ENCODE measurements at regions not wholly inside any gene's neighbourhood (a gene's known extent, or its start where the extent isn't known, plus 50 kb on each side); places are given as distances from the start of the nearest gene placed in this dataset.
"Not testable (repeated sequence)": the region's sequence is repeated elsewhere in the genome, so short reads cannot be mapped to it uniquely, and the experiment has no call there.

- WGBS, 2 experiments (ENCODE audit: insufficient coverage in 2 of 2), result 92 to 97% methylated on average over 5 of the region's 6 CpGs
- not testable (repeated sequence) for H3K27ac ChIP-seq (ENCODE audit: low read depth, low read length, severe bottlenecking); H3K4me1 ChIP-seq (ENCODE audit: control insufficient read depth, insufficient read depth, low read length, poor library complexity, severe bottlenecking); H3K36me3 ChIP-seq (ENCODE audit: control insufficient read depth, insufficient read depth, low read length); H3K4me3 ChIP-seq (ENCODE audit: extremely low read depth, insufficient read depth, low read length, poor library complexity, severe bottlenecking); H3K9me3 ChIP-seq (ENCODE audit: control insufficient read depth, low read length)
Measured at GRCh38 chr9:78172610-78173009, 63.3 kb upstream of the CEP78 start.

DNA sequence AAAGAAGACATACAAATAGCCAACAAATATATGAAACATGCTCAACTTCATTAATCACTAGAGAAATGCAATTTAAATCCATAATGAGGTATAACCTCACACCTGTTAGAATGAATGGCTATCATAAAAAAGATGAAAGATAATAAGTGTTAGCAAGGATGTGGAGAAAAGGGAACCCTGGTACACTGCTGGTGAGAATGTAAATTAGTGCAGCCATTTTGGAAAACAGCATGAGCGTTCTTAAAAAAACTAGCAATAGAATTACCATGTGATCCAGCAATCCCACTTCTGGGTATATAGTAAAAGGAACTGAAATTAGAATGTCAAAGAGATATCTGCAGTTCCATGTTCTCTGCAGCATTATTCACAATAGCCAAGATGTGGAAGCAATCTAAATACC is 64.2 kb upstream of the CEP78 start:
- Histone ChIP-seq H3K4me3 (ENCODE audit: extremely low read depth, insufficient read depth, low read length, poor library complexity, severe bottlenecking) (no peak overlapping the region), H3K36me3 (ENCODE audit: control insufficient read depth, insufficient read depth, low read length) (no peaks in the 10 kb centered on the region), H3K4me1 (ENCODE audit: control insufficient read depth, insufficient read depth, low read length, poor library complexity, severe bottlenecking) (no peaks in the 10 kb centered on the region), H3K9me3 (ENCODE audit: control insufficient read depth, low read length) (no peaks in the 10 kb centered on the region), H3K27ac (ENCODE audit: low read depth, low read length, severe bottlenecking) (no peak overlapping the region)
- 100% methylated on average over 1 of the region's 1 CpG; no CpG with 5 or more reads in 1 of the 2 experiments for WGBS, 2 experiments (ENCODE audit: insufficient coverage in 2 of 2)

DNA sequence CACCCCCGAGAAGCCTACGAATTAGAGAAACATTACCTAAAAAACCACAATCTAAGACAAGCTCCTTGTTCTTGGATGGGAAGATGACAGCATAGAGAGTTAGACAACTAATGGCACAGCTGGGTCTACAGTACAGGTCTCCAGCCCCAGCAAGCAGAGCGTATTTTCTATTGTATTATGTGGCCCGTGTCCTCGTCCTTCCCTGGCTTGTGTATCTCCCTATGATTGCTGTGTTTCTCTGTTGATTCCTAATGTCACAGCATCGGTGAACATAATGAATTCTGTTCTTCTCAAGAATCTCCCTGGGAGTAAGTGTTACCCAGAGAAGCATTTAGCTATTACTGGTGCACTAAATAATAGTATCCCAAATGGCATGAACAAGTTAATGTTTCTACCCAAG is 66.8 kb upstream of the CEP78 start:
- Histone ChIP-seq H3K4me3 (ENCODE audit: extremely low read depth, insufficient read depth, low read length, poor library complexity, severe bottlenecking) (no peak overlapping the region), H3K9me3 (ENCODE audit: control insufficient read depth, low read length) (no peaks in the 10 kb centered on the region), H3K36me3 (ENCODE audit: control insufficient read depth, insufficient read depth, low read length) (no peaks in the 10 kb centered on the region), H3K4me1 (ENCODE audit: control insufficient read depth, insufficient read depth, low read length, poor library complexity, severe bottlenecking) (no peaks in the 10 kb centered on the region), H3K27ac (ENCODE audit: low read depth, low read length, severe bottlenecking) (no peak overlapping the region)
- WGBS, 2 experiments (ENCODE audit: insufficient coverage in 2 of 2), result 89 to 96% methylated on average over 5 of the region's 6 CpGs

- 68 to 82% methylated on average over 2 of the region's 2 CpGs for WGBS, 2 experiments (ENCODE audit: insufficient coverage in 2 of 2)
- Histone ChIP-seq H3K36me3 (ENCODE audit: control insufficient read depth, insufficient read depth, low read length) (no peaks in the 10 kb centered on the region), H3K4me1 (ENCODE audit: control insufficient read depth, insufficient read depth, low read length, poor library complexity, severe bottlenecking) (no peaks in the 10 kb centered on the region), H3K27ac (ENCODE audit: low read depth, low read length, severe bottlenecking) (no peak overlapping the region), H3K4me3 (ENCODE audit: extremely low read depth, insufficient read depth, low read length, poor library complexity, severe bottlenecking) (no peak overlapping the region), H3K9me3 (ENCODE audit: control insufficient read depth, low read length) (no peaks in the 10 kb centered on the region)
Measured at GRCh38 chr9:78167356-78167755, 68.5 kb upstream of the CEP78 start.

- Histone ChIP-seq H3K9me3 (ENCODE audit: control insufficient read depth, low read length) (no peaks in the 10 kb centered on the region), H3K36me3 (ENCODE audit: control insufficient read depth, insufficient read depth, low read length) (no peaks in the 10 kb centered on the region), H3K4me3 (ENCODE audit: extremely low read depth, insufficient read depth, low read length, poor library complexity, severe bottlenecking) (no peak overlapping the region), H3K27ac (ENCODE audit: low read depth, low read length, severe bottlenecking) (no peak overlapping the region), H3K4me1 (ENCODE audit: control insufficient read depth, insufficient read depth, low read length, poor library complexity, severe bottlenecking) (no peaks in the 10 kb centered on the region)
- no CpG with 5 or more reads among the region's 2 CpGs for WGBS, 2 experiments (ENCODE audit: insufficient coverage in 2 of 2)
Measured at GRCh38 chr9:78163834-78164233, 72.0 kb upstream of the CEP78 start.

DNA sequence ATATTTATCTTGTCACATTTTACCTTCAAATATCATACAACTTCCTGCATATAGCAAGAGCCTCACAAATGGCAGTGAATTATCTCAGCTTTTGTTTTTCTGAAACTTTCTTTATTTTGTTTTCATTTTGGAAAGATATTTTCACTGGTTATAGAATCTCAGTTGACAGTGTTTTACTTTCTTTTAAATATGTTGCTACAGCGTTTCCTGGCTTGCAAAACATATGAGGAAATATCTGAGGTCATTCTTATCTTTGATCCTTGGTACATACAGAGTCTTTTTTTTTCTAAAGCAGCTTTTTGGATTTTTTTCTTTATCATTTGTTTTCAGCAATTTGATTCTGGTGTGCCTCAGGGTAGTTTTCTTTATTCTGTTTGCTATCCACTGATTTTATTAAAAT is 77.6 kb upstream of the CEP78 start:
- WGBS, 2 experiments (ENCODE audit: insufficient coverage in 2 of 2), result 100% methylated on average over 1 of the region's 1 CpG; no CpG with 5 or more reads in 1 of the 2 experiments
- H3K4me1 ChIP-seq (ENCODE audit: control insufficient read depth, insufficient read depth, low read length, poor library complexity, severe bottlenecking), result no peaks in the 10 kb centered on the region
- H3K36me3 ChIP-seq (ENCODE audit: control insufficient read depth, insufficient read depth, low read length), result no peaks in the 10 kb centered on the region
- no peak overlapping the region for H3K4me3 ChIP-seq (ENCODE audit: extremely low read depth, insufficient read depth, low read length, poor library complexity, severe bottlenecking)
- no peak overlapping the region for H3K27ac ChIP-seq (ENCODE audit: low read depth, low read length, severe bottlenecking)
- H3K9me3 ChIP-seq (ENCODE audit: control insufficient read depth, low read length), result no peaks in the 10 kb centered on the region

GRCh38 chr9:78150983-78151356 is 84.9 kb upstream of the CEP78 start:
- 95 to 96% methylated on average over 13 of the region's 20 CpGs for WGBS, 2 experiments (ENCODE audit: insufficient coverage in 2 of 2)

DNA sequence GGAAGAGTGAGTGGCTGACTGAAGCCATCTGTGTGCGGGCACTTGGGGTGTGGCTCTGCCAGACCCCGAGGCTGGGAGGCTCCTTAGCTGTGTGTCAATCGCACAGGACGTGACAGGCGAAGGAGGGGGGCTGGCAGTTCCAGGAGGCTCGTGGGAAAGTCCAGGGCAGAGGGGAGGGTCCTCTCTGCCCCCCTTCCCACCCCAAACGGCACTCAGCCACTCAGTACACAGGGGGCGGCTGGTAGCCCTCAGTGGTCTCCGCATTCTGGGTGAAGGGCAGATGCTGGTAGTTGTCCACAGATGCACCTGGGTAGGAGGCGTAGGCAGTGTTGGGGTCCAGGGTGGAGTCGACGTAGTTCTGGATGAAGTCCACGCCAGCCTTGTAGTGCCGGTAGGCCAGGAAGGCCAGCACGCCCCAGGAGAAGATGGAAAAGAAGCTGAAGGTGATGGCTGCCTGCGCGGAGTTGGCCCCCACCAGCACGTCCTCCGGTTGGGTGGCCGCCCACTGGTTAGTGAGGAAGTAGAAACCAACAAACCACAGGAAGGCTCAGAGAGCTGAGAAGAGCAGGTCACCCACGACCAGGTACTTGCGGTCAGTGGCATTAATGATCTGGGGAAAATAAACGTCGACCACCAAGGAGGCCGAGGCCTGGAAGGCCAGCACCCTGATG is 85.4 kb upstream of the CEP78 start:
- 94 to 95% methylated on average over 20 to 23 of the region's 25 CpGs for WGBS, 2 experiments (ENCODE audit: insufficient coverage in 2 of 2)
- H3K36me3 ChIP-seq (ENCODE audit: control insufficient read depth, insufficient read depth, low read length), result no peaks in the 10 kb centered on the region
- no peaks in the 10 kb centered on the region for H3K9me3 ChIP-seq (ENCODE audit: control insufficient read depth, low read length)
- no peak overlapping the region for H3K27ac ChIP-seq (ENCODE audit: low read depth, low read length, severe bottlenecking)
- no peaks in the 10 kb centered on the region for H3K4me1 ChIP-seq (ENCODE audit: control insufficient read depth, insufficient read depth, low read length, poor library complexity, severe bottlenecking)
- no peak overlapping the region for H3K4me3 ChIP-seq (ENCODE audit: extremely low read depth, insufficient read depth, low read length, poor library complexity, severe bottlenecking)

More at GRCh38 chr9:78150983-78151356, 84.9 kb upstream of the CEP78 start:
- H3K4me3 ChIP-seq (ENCODE audit: extremely low read depth, insufficient read depth, low read length, poor library complexity, severe bottlenecking), result no peak overlapping the region
- H3K36me3 ChIP-seq (ENCODE audit: control insufficient read depth, insufficient read depth, low read length), result no peaks in the 10 kb centered on the region
- no peak overlapping the region for H3K27ac ChIP-seq (ENCODE audit: low read depth, low read length, severe bottlenecking)
- no peaks in the 10 kb centered on the region for H3K9me3 ChIP-seq (ENCODE audit: control insufficient read depth, low read length)
- H3K4me1 ChIP-seq (ENCODE audit: control insufficient read depth, insufficient read depth, low read length, poor library complexity, severe bottlenecking), result no peaks in the 10 kb centered on the region

- Histone ChIP-seq H3K4me1 (ENCODE audit: control insufficient read depth, insufficient read depth, low read length, poor library complexity, severe bottlenecking) (no peaks in the 10 kb centered on the region), H3K27ac (ENCODE audit: low read depth, low read length, severe bottlenecking) (no peak overlapping the region), H3K4me3 (ENCODE audit: extremely low read depth, insufficient read depth, low read length, poor library complexity, severe bottlenecking) (no peak overlapping the region), H3K36me3 (ENCODE audit: control insufficient read depth, insufficient read depth, low read length) (no peaks in the 10 kb centered on the region), H3K9me3 (ENCODE audit: control insufficient read depth, low read length) (no peaks in the 10 kb centered on the region)
- WGBS, 2 experiments (ENCODE audit: insufficient coverage in 2 of 2), result 83 to 90% methylated on average over 3 to 7 of the region's 9 CpGs
Measured at GRCh38 chr9:78149702-78150291, 86.1 kb upstream of the CEP78 start.

- Histone ChIP-seq H3K9me3 (ENCODE audit: control insufficient read depth, low read length) (peaks cover 21% of the 10 kb centered on the region), H3K4me3 (ENCODE audit: extremely low read depth, insufficient read depth, low read length, poor library complexity, severe bottlenecking) (no peak overlapping the region), H3K36me3 (ENCODE audit: control insufficient read depth, insufficient read depth, low read length) (no peaks in the 10 kb centered on the region), H3K4me1 (ENCODE audit: control insufficient read depth, insufficient read depth, low read length, poor library complexity, severe bottlenecking) (peaks cover 4% of the 10 kb centered on the region), H3K27ac (ENCODE audit: low read depth, low read length, severe bottlenecking) (no peak overlapping the region)
Measured at GRCh38 chr9:78146241-78146640, 89.6 kb upstream of the CEP78 start.

DNA sequence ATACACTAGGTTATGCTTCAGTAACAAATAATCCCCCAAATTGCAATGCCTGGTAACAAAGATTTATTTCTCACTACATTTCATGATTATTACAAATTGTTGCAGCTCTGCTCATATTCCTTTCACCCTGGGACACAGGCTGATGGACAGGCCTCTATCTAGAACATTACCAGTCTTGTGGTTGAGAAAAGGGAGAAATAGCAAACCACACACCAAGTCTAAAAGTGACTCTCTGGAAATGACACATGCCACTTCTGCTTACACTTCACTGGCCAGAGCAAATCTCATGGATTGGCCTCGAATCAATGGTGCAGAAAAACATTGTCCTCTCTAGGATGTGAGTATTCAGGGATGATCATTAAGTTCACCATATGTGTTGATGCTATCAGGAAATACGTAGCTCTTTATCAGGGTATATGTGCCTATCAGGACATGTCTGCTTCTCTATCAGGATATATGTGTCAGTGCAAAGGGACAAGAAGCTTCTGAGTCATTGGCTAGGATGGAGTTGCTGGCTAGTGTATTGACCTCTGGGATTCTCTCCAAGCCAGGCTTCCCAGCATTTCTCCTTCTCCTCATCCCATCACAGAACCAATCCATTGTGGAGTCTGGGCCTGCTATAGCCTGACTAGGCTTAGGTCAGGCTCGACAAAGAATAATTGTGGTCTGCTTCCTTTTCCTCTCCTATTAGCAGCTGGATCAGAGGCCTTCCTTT is 91.1 kb upstream of the CEP78 start:
- no peak overlapping the region for H3K27ac ChIP-seq (ENCODE audit: low read depth, low read length, severe bottlenecking)
- H3K9me3 ChIP-seq (ENCODE audit: control insufficient read depth, low read length), result peaks cover 28% of the 10 kb centered on the region
- H3K36me3 ChIP-seq (ENCODE audit: control insufficient read depth, insufficient read depth, low read length), result no peaks in the 10 kb centered on the region
- peaks cover 4% of the 10 kb centered on the region for H3K4me1 ChIP-seq (ENCODE audit: control insufficient read depth, insufficient read depth, low read length, poor library complexity, severe bottlenecking)
- H3K4me3 ChIP-seq (ENCODE audit: extremely low read depth, insufficient read depth, low read length, poor library complexity, severe bottlenecking), result no peak overlapping the region
- WGBS, 2 experiments (ENCODE audit: insufficient coverage in 2 of 2), result 86 to 87% methylated on average over 1 to 3 of the region's 3 CpGs
